ENCODE measurements at regions not wholly inside any gene's neighbourhood (a gene's known extent, or its start where the extent isn't known, plus 50 kb on each side); places are given as distances from the start of the nearest gene placed in this dataset.

GRCh38 chr21:20728691-20729090, 269.5 kb upstream of the NCAM2 start:
- no peak overlapping the region for H3K4me3 ChIP-seq (ENCODE audit: insufficient read length, low read depth)
- H3K9me3 ChIP-seq (ENCODE audit: insufficient read depth, low read length) = no peaks in the 10 kb centered on the region
- DNase-seq (ENCODE audit: low read depth, low spot score) = no peak
- H3K4me1 ChIP-seq (ENCODE audit: insufficient read depth, insufficient read length) = no peaks in the 10 kb centered on the region
- no peak overlapping the region for H3K9ac ChIP-seq (ENCODE audit: insufficient read length, low read depth)
- TF ChIP-seq YY1 (IDR thresholded peaks at IDR 0.05; ENCODE audit: insufficient read depth, insufficient read length) (no peak), ZNF274 (IDR thresholded peaks at IDR 0.05; ENCODE audit: low read depth, low read length) (no peak), SUZ12 (IDR thresholded peaks at IDR 0.05; ENCODE audit: extremely low read depth, insufficient read depth, insufficient read length) (no peak)
- H3K36me3 ChIP-seq (ENCODE audit: insufficient read depth, insufficient read length, low read length) = no peaks in the 10 kb centered on the region
- no peaks in the 10 kb centered on the region for H3K27me3 ChIP-seq (ENCODE audit: insufficient read depth, insufficient read length)

- H3K9me3 ChIP-seq (ENCODE audit: insufficient read depth, low read length) = no peaks in the 10 kb centered on the region
- TF ChIP-seq ZNF274 (IDR thresholded peaks at IDR 0.05; ENCODE audit: low read depth, low read length) = no peak
- no peak for TF ChIP-seq YY1 (IDR thresholded peaks at IDR 0.05; ENCODE audit: insufficient read depth, insufficient read length)
- TF ChIP-seq SUZ12 (IDR thresholded peaks at IDR 0.05; ENCODE audit: extremely low read depth, insufficient read depth, insufficient read length) = no peak
- no peaks in the 10 kb centered on the region for H3K27me3 ChIP-seq (ENCODE audit: insufficient read depth, insufficient read length)
- H3K4me1 ChIP-seq (ENCODE audit: insufficient read depth, insufficient read length) = no peaks in the 10 kb centered on the region
- no peaks in the 10 kb centered on the region for H3K36me3 ChIP-seq (ENCODE audit: insufficient read depth, insufficient read length, low read length)
- no peak overlapping the region for H3K9ac ChIP-seq (ENCODE audit: insufficient read length, low read depth)
- DNase-seq (ENCODE audit: low read depth, low spot score) = no peak
- H3K4me3 ChIP-seq (ENCODE audit: insufficient read length, low read depth) = no peak overlapping the region
Measured at GRCh38 chr21:20729376-20729775, 268.8 kb upstream of the NCAM2 start.

GRCh38 chr21:20730441-20730840, 267.8 kb upstream of the NCAM2 start:
- Histone ChIP-seq H3K36me3 (ENCODE audit: insufficient read depth, insufficient read length, low read length) (no peaks in the 10 kb centered on the region), H3K4me1 (ENCODE audit: insufficient read depth, insufficient read length) (no peaks in the 10 kb centered on the region), H3K27me3 (ENCODE audit: insufficient read depth, insufficient read length) (no peaks in the 10 kb centered on the region), H3K4me3 (ENCODE audit: insufficient read length, low read depth) (no peak overlapping the region), H3K9me3 (ENCODE audit: insufficient read depth, low read length) (no peaks in the 10 kb centered on the region), H3K9ac (ENCODE audit: insufficient read length, low read depth) (no peak overlapping the region)
- TF ChIP-seq ZNF274 (IDR thresholded peaks at IDR 0.05; ENCODE audit: low read depth, low read length) (no peak), YY1 (IDR thresholded peaks at IDR 0.05; ENCODE audit: insufficient read depth, insufficient read length) (no peak), SUZ12 (IDR thresholded peaks at IDR 0.05; ENCODE audit: extremely low read depth, insufficient read depth, insufficient read length) (no peak)
- no peak for DNase-seq (ENCODE audit: low read depth, low spot score)

- TF ChIP-seq SUZ12 (IDR thresholded peaks at IDR 0.05; ENCODE audit: extremely low read depth, insufficient read depth, insufficient read length) = no peak
- TF ChIP-seq YY1 (IDR thresholded peaks at IDR 0.05; ENCODE audit: insufficient read depth, insufficient read length) = no peak
- TF ChIP-seq ZNF274 (IDR thresholded peaks at IDR 0.05; ENCODE audit: low read depth, low read length) = no peak
- no peak for DNase-seq (ENCODE audit: low read depth, low spot score)
- H3K36me3 ChIP-seq (ENCODE audit: insufficient read depth, insufficient read length, low read length) = no peaks in the 10 kb centered on the region
- no peaks in the 10 kb centered on the region for H3K27me3 ChIP-seq (ENCODE audit: insufficient read depth, insufficient read length)
- H3K9ac ChIP-seq (ENCODE audit: insufficient read length, low read depth) = no peak overlapping the region
- H3K9me3 ChIP-seq (ENCODE audit: insufficient read depth, low read length) = no peaks in the 10 kb centered on the region
- no peaks in the 10 kb centered on the region for H3K4me1 ChIP-seq (ENCODE audit: insufficient read depth, insufficient read length)
- no peak overlapping the region for H3K4me3 ChIP-seq (ENCODE audit: insufficient read length, low read depth)
Measured at GRCh38 chr21:20735257-20735656, 263.0 kb upstream of the NCAM2 start.

GRCh38 chr21:20737227-20737913, 260.8 kb upstream of the NCAM2 start:
- Histone ChIP-seq H3K9me3 (ENCODE audit: insufficient read depth, low read length) (no peaks in the 10 kb centered on the region), H3K9ac (ENCODE audit: insufficient read length, low read depth) (no peak overlapping the region), H3K27me3 (ENCODE audit: insufficient read depth, insufficient read length) (no peaks in the 10 kb centered on the region), H3K4me3 (ENCODE audit: insufficient read length, low read depth) (no peak overlapping the region), H3K4me1 (ENCODE audit: insufficient read depth, insufficient read length) (no peaks in the 10 kb centered on the region), H3K36me3 (ENCODE audit: insufficient read depth, insufficient read length, low read length) (no peaks in the 10 kb centered on the region)
- no peak for DNase-seq (ENCODE audit: low read depth, low spot score)
- no peak for TF ChIP-seq SUZ12 (IDR thresholded peaks at IDR 0.05; ENCODE audit: extremely low read depth, insufficient read depth, insufficient read length)
- TF ChIP-seq YY1 (IDR thresholded peaks at IDR 0.05; ENCODE audit: insufficient read depth, insufficient read length) = no peak
- no peak for TF ChIP-seq ZNF274 (IDR thresholded peaks at IDR 0.05; ENCODE audit: low read depth, low read length)

- H3K4me3 ChIP-seq (ENCODE audit: insufficient read length, low read depth) = no peak overlapping the region
- TF ChIP-seq SUZ12 (IDR thresholded peaks at IDR 0.05; ENCODE audit: extremely low read depth, insufficient read depth, insufficient read length) (no peak), YY1 (IDR thresholded peaks at IDR 0.05; ENCODE audit: insufficient read depth, insufficient read length) (no peak), ZNF274 (IDR thresholded peaks at IDR 0.05; ENCODE audit: low read depth, low read length) (no peak)
- no peaks in the 10 kb centered on the region for H3K36me3 ChIP-seq (ENCODE audit: insufficient read depth, insufficient read length, low read length)
- peak; percentile 25 for DNase-seq (ENCODE audit: low read depth, low spot score)
- H3K9ac ChIP-seq (ENCODE audit: insufficient read length, low read depth) = no peak overlapping the region
- H3K9me3 ChIP-seq (ENCODE audit: insufficient read depth, low read length) = no peaks in the 10 kb centered on the region
- no peaks in the 10 kb centered on the region for H3K4me1 ChIP-seq (ENCODE audit: insufficient read depth, insufficient read length)
- no peaks in the 10 kb centered on the region for H3K27me3 ChIP-seq (ENCODE audit: insufficient read depth, insufficient read length)
Measured at GRCh38 chr21:20739421-20739820, 258.8 kb upstream of the NCAM2 start.

GRCh38 chr21:20741445-20741844, 256.8 kb upstream of the NCAM2 start:
- no peaks in the 10 kb centered on the region for H3K9me3 ChIP-seq (ENCODE audit: insufficient read depth, low read length)
- no peak for DNase-seq (ENCODE audit: low read depth, low spot score)
- H3K36me3 ChIP-seq (ENCODE audit: insufficient read depth, insufficient read length, low read length) = no peaks in the 10 kb centered on the region
- H3K4me1 ChIP-seq (ENCODE audit: insufficient read depth, insufficient read length) = no peaks in the 10 kb centered on the region
- H3K9ac ChIP-seq (ENCODE audit: insufficient read length, low read depth) = no peak overlapping the region
- TF ChIP-seq SUZ12 (IDR thresholded peaks at IDR 0.05; ENCODE audit: extremely low read depth, insufficient read depth, insufficient read length) (no peak), ZNF274 (IDR thresholded peaks at IDR 0.05; ENCODE audit: low read depth, low read length) (no peak), YY1 (IDR thresholded peaks at IDR 0.05; ENCODE audit: insufficient read depth, insufficient read length) (no peak)
- H3K4me3 ChIP-seq (ENCODE audit: insufficient read length, low read depth) = no peak overlapping the region
- no peaks in the 10 kb centered on the region for H3K27me3 ChIP-seq (ENCODE audit: insufficient read depth, insufficient read length)

All from NT2/D1 (cell line).